ENCODE measurements at regions not wholly inside any gene's neighbourhood (a gene's known extent, or its start where the extent isn't known, plus 50 kb on each side); places are given as distances from the start of the nearest gene placed in this dataset.

GRCh38 chr11:32316858-32317642, 118.3 kb downstream of the WT1 start:
- DNase-seq (ENCODE audit: low spot score), result no peak

- no peak for DNase-seq (ENCODE audit: low spot score)
Observed at GRCh38 chr11:32317643-32318042, 117.7 kb downstream of the WT1 start.

GRCh38 chr11:32318071-32319055, 117.0 kb downstream of the WT1 start:
- no peak for DNase-seq (ENCODE audit: low spot score)

GRCh38 chr11:32323814-32324130, 111.6 kb downstream of the WT1 start:
- DNase-seq (ENCODE audit: low spot score), result no peak

GRCh38 chr11:32325187-32325586, 110.2 kb downstream of the WT1 start:
- no peak for DNase-seq (ENCODE audit: low spot score)

- DNase-seq (ENCODE audit: low spot score), result no peak
Observed at GRCh38 chr11:32325725-32326124, 109.6 kb downstream of the WT1 start.

GRCh38 chr11:32326522-32326921, 108.8 kb downstream of the WT1 start:
- no peak for DNase-seq (ENCODE audit: low spot score)

GRCh38 chr11:32328392-32328791, 106.9 kb downstream of the WT1 start:
- no peak for DNase-seq (ENCODE audit: low spot score)

- DNase-seq (ENCODE audit: low spot score), result no peak
Observed at GRCh38 chr11:32331098-32331497, 104.2 kb downstream of the WT1 start.

- DNase-seq (ENCODE audit: low spot score), result no peak
Observed at GRCh38 chr11:32331792-32332191, 103.5 kb downstream of the WT1 start.

GRCh38 chr11:32332990-32333319, 102.4 kb downstream of the WT1 start:
- DNase-seq (ENCODE audit: low spot score), result no peak

GRCh38 chr11:32333320-32333991, 101.9 kb downstream of the WT1 start:
- peak; percentile 66 for DNase-seq (ENCODE audit: low spot score)

GRCh38 chr11:32334822-32335221, 100.5 kb downstream of the WT1 start:
- no peak for DNase-seq (ENCODE audit: low spot score)

All from ureter (tissue), 1 donor.